HG03097 (cell line): ENCODE measurements at regions not wholly inside any gene's neighbourhood (a gene's known extent, or its start where the extent isn't known, plus 50 kb on each side); places are given as distances from the start of the nearest gene placed in this dataset.
A peak's percentile ranks its signal among the peaks of the same experiment; 100 is the strongest.
"Not testable (repeated sequence)": the region's sequence is repeated elsewhere in the genome, so short reads cannot be mapped to it uniquely, and the experiment has no call there.

Experiments used
- ATAC-seq: cut with Tn5 transposase; IDR thresholded peaks from one replicate; pipeline ENCODE4 v1.9.1; 2021; ENCODE audit not compliant: unreplicated experiment, low FRiP score

GRCh38 chr12:88922816-88923215 is 342.5 kb upstream of the KITLG start:
- ATAC-seq: no peak

DNA sequence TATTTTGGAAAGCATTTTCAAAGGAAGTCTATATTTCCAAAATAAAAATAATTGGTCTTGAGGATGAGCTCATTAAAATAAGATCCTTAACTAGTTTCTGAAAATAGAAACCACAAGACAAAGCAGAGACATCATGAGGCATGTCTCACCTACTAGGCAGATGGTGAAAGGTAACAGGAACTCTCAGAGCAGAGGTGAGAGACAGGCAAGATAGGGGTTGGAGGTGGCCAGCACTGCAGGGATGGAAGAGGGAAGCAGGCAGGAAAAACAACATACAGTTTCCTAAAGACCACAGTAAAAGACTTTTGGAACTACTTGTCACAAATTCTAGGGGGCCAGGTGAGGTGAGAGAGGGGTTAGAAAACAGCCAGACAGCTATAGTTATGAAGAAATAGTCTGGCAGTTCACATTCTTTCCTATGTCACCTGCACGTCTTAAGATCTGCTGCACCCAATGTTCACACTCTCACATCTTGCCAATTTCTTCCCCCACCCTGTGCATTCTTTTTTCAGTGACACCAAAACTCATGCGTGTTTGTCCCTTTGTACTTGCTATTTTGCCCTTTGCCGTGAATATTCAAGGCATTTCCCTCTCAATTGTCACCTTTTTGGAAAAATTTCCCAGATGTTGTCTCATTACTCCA is 341.7 kb upstream of the KITLG start:
- ATAC-seq: no peak

- no peak for ATAC-seq
Observed at GRCh38 chr12:88921434-88921833, 341.2 kb upstream of the KITLG start.

DNA sequence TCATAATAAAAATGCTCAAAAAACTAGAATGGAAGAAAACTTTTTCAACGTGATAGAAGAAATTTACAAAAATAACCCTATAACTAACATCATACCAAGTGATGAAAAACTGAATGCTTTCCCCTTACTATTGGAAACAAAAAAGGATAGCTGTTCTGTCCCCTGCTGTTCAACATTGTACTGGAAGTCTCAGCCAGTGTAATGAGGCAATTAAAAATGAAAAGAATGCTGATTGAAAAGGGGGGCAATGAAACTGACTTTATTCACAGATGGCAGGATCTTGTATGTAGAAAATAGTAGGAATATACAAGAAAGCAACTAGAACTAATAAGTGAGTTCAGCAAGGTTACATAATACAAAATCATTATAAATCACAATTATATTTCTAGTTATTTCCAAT is 337.9 kb upstream of the KITLG start:
- no peak for ATAC-seq

DNA sequence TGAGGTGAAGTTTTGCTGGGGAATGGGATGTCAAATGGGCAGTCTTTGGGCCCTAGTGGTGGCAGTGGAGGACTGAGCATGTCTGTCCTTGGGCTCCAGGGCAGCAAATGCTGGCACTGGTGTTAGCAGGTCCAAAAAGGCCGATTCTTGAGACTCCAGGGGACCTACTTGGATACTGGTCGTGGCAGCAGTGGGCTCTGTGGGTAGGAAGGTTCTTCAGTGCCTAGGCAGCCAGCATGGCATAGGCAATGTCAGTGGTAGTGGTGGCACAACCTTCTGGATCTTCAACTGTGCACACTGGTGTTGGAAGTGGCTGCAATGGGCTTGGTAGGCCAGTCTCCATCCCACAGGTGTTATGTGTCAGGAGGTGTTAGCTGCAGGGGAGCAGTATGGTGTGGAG is 334.7 kb upstream of the KITLG start:
- no peak for ATAC-seq

DNA sequence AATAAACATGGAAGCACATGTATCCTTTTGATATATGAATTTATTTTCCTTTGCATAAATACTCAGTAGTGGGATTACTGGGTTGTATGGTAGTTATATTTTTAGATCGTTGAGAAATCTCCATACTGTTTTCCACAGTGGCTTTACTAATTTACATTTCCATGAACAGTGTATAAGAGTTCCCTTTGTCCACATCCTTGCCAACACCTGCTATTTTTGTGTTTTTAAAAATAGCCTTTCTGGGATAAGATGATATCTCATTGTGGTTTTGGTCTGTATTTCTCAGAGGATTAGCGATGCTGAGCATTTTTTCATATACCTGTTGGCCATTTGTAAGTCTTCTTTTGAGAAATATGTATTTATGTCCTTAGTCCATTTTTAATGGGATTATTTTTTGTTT is 329.2 kb upstream of the KITLG start:
- ATAC-seq: no peak

GRCh38 chr12:88908345-88908744 is 328.1 kb upstream of the KITLG start:
- no peak for ATAC-seq

GRCh38 chr12:88904705-88905104 is 324.4 kb upstream of the KITLG start:
- no peak for ATAC-seq

DNA sequence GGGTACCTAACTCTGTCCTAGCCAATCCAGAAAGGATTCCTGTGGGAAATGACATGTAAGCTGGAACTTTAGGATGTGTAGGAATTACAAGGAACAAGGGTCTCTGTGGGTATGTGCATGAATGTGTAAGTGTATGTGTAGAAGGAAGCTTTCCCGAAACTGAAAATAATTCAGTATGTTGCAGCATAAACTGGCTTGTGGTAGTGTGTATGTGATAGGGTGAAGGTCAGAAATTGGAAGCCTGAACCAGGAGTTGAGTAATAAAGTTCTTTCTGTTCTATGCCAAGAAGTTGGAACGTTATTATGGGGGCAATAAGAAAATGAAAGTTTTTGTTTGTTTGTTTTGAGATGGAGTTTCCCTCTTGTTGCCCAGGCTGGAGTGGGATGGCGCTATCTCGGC is 323.1 kb upstream of the KITLG start:
- no peak for ATAC-seq

- ATAC-seq: no peak
Observed at GRCh38 chr12:88897723-88898122, 317.5 kb upstream of the KITLG start.

GRCh38 chr12:88896958-88897357 is 316.7 kb upstream of the KITLG start:
- no peak for ATAC-seq

GRCh38 chr12:88895634-88896033 is 315.4 kb upstream of the KITLG start:
- ATAC-seq: no peak

GRCh38 chr12:88893801-88894200 is 313.5 kb upstream of the KITLG start:
- ATAC-seq: no peak

- not testable (repeated sequence) for ATAC-seq
Observed at GRCh38 chr12:88891434-88891833, 311.2 kb upstream of the KITLG start.

DNA sequence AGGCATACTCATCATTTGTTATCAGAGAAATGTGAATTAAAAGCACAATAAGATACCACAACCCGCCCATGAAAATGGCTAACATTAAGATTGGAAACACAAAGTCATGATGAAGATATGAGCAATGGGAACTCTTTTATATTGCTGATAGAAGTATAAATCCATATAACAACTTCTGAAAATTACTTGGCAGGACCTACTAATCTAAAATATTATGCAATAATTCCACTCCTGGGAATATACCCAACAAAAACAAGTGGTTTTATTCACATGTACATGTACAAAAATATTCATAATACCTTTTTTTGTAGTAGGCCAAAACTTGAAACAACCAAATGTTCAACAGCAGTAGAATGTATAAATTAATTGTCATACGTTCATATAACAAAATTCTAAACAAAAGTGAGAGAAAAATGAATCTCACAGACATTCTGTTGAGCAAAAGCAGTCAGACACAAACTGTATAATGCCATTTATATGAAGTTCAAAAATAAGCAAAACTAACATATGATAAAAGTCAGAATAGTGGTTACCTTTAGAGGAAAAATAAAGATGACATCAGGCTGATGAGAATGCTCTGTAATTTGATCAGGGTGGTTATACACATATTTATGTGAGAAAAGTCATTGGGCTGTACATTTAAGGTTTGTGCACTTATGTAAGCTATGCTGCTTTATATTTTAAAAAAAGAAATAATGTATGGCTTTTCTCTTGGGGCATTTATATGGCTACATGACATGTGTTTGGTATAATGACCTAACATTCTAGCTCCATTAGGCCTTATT is 309.2 kb upstream of the KITLG start:
- ATAC-seq: no peak

DNA sequence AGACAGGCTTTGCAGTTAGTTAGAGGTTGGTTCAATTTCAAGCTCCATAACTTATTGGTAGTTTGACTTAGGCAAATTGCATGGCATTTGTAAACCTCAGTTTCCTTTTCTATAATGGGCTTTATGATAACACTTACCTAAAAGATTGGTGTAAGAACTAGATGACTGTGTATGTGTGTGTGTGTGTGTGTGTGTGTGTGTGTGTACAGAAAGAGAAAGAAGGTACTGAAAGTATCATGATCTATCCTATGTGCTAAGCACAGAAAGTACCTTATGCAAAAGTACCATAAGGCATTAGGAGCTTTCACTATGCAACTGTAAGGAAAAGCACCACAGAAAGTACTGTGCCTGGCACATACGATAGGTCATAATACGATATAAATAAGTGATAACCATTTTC is 304.3 kb upstream of the KITLG start:
- peak; percentile 84 for ATAC-seq

DNA sequence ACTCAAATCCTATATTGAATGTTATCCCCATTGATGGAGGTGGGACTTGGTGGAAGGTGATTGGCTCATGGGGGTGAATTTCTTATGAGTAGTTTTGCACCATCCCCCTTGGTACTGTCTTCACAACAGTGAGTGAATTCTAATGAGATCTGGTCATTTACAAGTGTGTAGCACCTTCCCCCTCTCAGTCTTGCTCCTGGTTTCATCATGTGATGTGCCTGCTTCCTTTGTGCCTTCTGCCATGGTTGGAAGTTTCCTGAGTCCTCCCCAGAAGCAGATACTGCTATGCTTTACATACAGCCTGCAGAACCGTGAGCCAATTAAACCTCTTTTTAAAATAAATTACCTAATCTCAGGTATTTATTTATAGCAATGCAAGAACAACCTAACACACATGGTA is 302.4 kb upstream of the KITLG start:
- no peak for ATAC-seq

DNA sequence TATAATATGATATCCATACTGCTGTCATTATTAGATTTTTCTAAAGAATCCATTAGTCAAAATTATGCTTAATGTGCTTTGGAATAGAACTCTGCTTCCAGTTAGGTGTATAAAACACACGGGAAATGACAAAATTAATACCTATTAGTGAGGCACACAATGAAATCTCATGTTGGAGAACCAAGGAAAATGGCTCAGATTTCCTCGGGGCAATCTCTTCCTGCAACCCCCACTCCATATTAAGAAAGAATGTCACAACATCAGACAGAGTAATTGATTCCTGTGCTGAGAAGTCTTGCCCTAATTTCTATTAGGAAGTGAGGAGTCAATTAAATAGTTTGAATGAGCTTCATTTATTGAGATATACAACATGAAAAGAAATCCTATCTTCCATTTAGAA is 299.8 kb upstream of the KITLG start:
- no peak for ATAC-seq

DNA sequence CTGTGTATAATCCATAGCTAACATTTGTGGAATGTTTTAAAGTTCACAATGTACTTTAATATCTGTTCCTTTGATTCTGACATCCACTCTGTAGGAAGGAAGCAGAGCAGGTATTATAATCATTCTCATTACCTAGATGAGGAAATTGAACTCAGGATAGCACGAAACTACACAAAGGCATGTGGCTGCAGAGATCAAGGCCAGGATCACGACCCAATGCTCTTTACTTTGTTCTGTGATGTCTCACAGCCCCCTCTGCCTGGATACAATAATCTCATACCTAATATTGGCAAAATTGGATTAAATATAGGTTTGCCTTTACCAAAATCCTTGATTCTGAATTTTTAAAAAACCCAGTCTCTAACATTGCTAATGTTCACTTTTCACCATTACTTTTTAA is 298.0 kb upstream of the KITLG start:
- no peak for ATAC-seq

DNA sequence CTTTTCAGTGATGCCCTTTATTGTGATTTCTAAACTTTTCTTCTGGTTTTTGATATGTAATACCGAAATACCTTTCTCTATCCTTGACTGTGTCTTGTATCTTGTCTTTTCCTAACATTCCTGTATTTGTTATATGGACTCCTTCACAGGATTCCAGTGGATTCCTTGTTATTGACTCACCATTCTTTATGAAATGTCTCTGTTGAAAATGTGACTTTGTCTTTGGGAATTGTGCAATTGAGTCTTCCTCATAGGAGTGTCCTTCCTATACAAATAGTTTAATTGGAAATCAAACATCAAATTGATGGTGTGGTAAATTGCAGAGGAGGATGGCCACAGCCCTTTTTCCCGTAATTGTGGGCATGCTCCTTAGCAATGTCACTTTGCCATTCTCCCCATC is 296.6 kb upstream of the KITLG start:
- no peak for ATAC-seq

DNA sequence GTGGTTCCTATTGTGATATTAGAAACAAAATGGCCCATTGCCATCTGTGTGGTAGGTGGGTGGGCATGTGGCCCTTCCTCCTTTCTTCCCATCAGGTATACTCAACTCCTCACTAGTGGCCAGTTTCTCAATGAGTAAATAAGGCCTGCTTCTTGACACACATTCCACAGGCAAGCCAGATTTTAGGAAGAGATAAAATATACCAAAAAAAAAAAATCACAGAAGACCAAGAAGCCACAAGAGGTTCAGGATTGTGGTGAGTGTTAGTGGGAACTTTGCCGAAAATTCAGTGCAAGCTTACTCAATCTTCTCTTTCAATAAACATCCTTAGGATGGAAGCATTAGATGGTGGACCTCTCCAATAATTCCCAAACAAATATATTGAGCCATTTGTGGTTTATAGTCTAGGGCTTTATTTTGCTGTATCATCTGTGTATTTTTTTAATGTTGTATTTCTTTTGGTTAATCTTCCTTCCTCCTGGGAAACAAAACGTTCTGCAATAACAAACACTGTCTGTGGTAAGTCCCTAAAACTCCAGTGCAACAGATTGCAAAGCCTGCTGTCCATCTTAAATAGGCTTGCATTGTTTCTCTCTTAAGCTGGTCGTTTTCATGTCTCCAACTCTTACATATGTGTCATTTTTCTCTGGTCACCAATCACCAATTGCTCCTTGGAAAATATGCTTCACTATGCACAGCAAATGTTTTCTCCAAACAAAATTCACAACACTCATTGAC is 289.9 kb upstream of the KITLG start:
- ATAC-seq: no peak

GRCh38 chr12:88868050-88868449 is 287.8 kb upstream of the KITLG start:
- no peak for ATAC-seq
